ENCODE measurements at regions not wholly inside any gene's neighbourhood (a gene's known extent, or its start where the extent isn't known, plus 50 kb on each side); places are given as distances from the start of the nearest gene placed in this dataset.

DNA sequence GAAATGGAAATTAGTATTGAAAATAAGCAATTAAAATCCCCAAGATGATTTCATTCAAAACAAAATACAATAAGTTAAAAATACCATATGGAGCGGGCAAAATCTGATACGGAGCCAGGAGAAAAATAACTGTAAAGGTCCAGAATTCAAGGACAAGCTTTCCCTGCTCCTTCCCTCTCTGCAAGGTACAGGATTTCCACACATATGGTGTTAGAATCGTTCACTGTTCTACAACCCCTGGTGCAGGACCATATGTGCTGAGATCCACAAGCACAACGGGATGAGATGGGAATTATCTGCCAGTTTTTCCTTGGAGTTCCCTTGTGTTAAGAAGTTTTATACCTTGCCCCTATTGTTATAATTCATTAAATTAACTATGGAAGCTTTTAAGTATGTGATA lies 94.7 kb upstream of the DMAC1 start:
- no peak for TF ChIP-seq EP300 (conservative IDR thresholded peaks at IDR 0.05; ENCODE audit: poor library complexity, severe bottlenecking)
- no peak for TF ChIP-seq EZH2 (IDR thresholded peaks at IDR 0.05; ENCODE audit: borderline replicate concordance, insufficient read depth, low read length, poor library complexity, severe bottlenecking)
- TF ChIP-seq POLR2AphosphoS5 (IDR thresholded peaks at IDR 0.05) = no peak
- TF ChIP-seq MXI1 (conservative IDR thresholded peaks at IDR 0.05; ENCODE audit: poor library complexity, severe bottlenecking) = no peak
- TF ChIP-seq RAD21 (conservative IDR thresholded peaks at IDR 0.05) = no peak
- no peak for TF ChIP-seq CTCF (IDR thresholded peaks at IDR 0.05; ENCODE audit: poor library complexity, severe bottlenecking)
- no peak for TF ChIP-seq TAF1 (IDR thresholded peaks at IDR 0.05; ENCODE audit: low read depth)
- TF ChIP-seq, protein P1, sequence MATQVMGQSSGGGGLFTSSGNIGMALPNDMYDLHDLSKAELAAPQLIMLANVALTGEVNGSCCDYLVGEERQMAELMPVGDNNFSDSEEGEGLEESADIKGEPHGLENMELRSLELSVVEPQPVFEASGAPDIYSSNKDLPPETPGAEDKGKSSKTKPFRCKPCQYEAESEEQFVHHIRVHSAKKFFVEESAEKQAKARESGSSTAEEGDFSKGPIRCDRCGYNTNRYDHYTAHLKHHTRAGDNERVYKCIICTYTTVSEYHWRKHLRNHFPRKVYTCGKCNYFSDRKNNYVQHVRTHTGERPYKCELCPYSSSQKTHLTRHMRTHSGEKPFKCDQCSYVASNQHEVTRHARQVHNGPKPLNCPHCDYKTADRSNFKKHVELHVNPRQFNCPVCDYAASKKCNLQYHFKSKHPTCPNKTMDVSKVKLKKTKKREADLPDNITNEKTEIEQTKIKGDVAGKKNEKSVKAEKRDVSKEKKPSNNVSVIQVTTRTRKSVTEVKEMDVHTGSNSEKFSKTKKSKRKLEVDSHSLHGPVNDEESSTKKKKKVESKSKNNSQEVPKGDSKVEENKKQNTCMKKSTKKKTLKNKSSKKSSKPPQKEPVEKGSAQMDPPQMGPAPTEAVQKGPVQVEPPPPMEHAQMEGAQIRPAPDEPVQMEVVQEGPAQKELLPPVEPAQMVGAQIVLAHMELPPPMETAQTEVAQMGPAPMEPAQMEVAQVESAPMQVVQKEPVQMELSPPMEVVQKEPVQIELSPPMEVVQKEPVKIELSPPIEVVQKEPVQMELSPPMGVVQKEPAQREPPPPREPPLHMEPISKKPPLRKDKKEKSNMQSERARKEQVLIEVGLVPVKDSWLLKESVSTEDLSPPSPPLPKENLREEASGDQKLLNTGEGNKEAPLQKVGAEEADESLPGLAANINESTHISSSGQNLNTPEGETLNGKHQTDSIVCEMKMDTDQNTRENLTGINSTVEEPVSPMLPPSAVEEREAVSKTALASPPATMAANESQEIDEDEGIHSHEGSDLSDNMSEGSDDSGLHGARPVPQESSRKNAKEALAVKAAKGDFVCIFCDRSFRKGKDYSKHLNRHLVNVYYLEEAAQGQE (IDR thresholded peaks at IDR 0.05; ENCODE audit: borderline replicate concordance) = no peak
- no peak for TF ChIP-seq SMC3 (conservative IDR thresholded peaks at IDR 0.05; ENCODE audit: poor library complexity)
- no peaks in the 10 kb centered on the region for H3K27me3 ChIP-seq (ENCODE audit: insufficient read depth, low read depth, low read length)
- no peak overlapping the region for H3K27ac ChIP-seq (ENCODE audit: low read length)
- no peak overlapping the region for H3K4me3 ChIP-seq (ENCODE audit: low read length)
- no peaks in the 10 kb centered on the region for H3K36me3 ChIP-seq (ENCODE audit: insufficient read depth, low read length)
- H2AFZ ChIP-seq (ENCODE audit: low read depth, low read length) = no peak overlapping the region
- H3F3A ChIP-seq (ENCODE audit: insufficient read depth, low read length, poor library complexity, severe bottlenecking) = no peaks in the 10 kb centered on the region
- H3K9me2 ChIP-seq (ENCODE audit: insufficient read depth, low read length) = no peaks in the 10 kb centered on the region
- no peak overlapping the region for H3K9ac ChIP-seq (ENCODE audit: low read length)
- H3K4me2 ChIP-seq (ENCODE audit: low read length) = no peak overlapping the region
- H3K79me2 ChIP-seq (replicated peaks; ENCODE audit: insufficient read depth, low read length) = no peaks in the 10 kb centered on the region
- H4K20me1 ChIP-seq (ENCODE audit: insufficient read depth) = no peaks in the 10 kb centered on the region
- H3K9me3 ChIP-seq (ENCODE audit: low read length) = no peaks in the 10 kb centered on the region

DNA sequence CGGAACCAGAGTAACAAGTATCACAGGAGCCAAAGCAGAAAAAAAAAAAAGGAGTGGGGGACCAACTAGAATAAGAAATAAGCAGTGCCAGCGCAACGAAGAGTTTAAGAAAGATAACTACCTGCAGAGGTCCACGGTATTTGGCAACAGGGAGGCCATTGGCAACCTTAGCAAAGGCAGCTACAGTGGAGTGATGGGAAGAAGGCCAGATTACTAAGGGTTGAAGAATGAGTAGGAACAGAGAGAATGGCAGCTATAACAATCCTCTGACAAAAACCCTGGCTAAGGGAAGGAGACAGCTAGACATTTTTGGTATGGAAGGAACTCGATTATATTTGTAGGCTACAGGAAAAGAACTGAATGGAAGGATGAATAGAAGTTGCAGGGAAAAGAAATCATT lies 93.4 kb upstream of the DMAC1 start:
- no peak overlapping the region for H3K4me2 ChIP-seq (ENCODE audit: low read length)
- H3K9ac ChIP-seq (ENCODE audit: low read length) = no peak overlapping the region
- no peak overlapping the region for H3K4me3 ChIP-seq (ENCODE audit: low read length)
- no peak overlapping the region for H2AFZ ChIP-seq (ENCODE audit: low read depth, low read length)
- no peaks in the 10 kb centered on the region for H4K20me1 ChIP-seq (ENCODE audit: insufficient read depth)
- H3F3A ChIP-seq (ENCODE audit: insufficient read depth, low read length, poor library complexity, severe bottlenecking) = no peaks in the 10 kb centered on the region
- TF ChIP-seq RAD21 (conservative IDR thresholded peaks at IDR 0.05) (no peak), POLR2AphosphoS5 (IDR thresholded peaks at IDR 0.05) (no peak), CTCF (IDR thresholded peaks at IDR 0.05; ENCODE audit: poor library complexity, severe bottlenecking) (no peak), MXI1 (conservative IDR thresholded peaks at IDR 0.05; ENCODE audit: poor library complexity, severe bottlenecking) (no peak), TAF1 (IDR thresholded peaks at IDR 0.05; ENCODE audit: low read depth) (no peak), EP300 (conservative IDR thresholded peaks at IDR 0.05; ENCODE audit: poor library complexity, severe bottlenecking) (no peak), EZH2 (IDR thresholded peaks at IDR 0.05; ENCODE audit: borderline replicate concordance, insufficient read depth, low read length, poor library complexity, severe bottlenecking) (no peak), SMC3 (conservative IDR thresholded peaks at IDR 0.05; ENCODE audit: poor library complexity) (no peak)
- TF ChIP-seq, protein P1 (IDR thresholded peaks at IDR 0.05; ENCODE audit: borderline replicate concordance) = no peak
- H3K27ac ChIP-seq (ENCODE audit: low read length) = no peak overlapping the region
- H3K9me2 ChIP-seq (ENCODE audit: insufficient read depth, low read length) = no peaks in the 10 kb centered on the region
- no peaks in the 10 kb centered on the region for H3K9me3 ChIP-seq (ENCODE audit: low read length)
- no peaks in the 10 kb centered on the region for H3K79me2 ChIP-seq (replicated peaks; ENCODE audit: insufficient read depth, low read length)
- H3K27me3 ChIP-seq (ENCODE audit: insufficient read depth, low read depth, low read length) = no peaks in the 10 kb centered on the region
- H3K36me3 ChIP-seq (ENCODE audit: insufficient read depth, low read length) = no peaks in the 10 kb centered on the region
